GM10248 (cell line): ENCODE measurements at regions not wholly inside any gene's neighbourhood (a gene's known extent, or its start where the extent isn't known, plus 50 kb on each side); places are given as distances from the start of the nearest gene placed in this dataset.

Experiments
- CTCF ChIA-PET: fragments of 300-600 bp; sonication (Branson Sonifier 250); formaldehyde crosslinking; extraction: SDS; loops from one replicate; lab custom pipeline; 2021; ENCODE audit warnings: antibody characterized with exemption; lab: Yijun Ruan, JAX
- POLR2A ChIA-PET: fragments of 350-650 bp; sonication (Branson Sonifier 250); formaldehyde crosslinking; extraction: SDS; loops from one replicate; lab custom pipeline; 2020; ENCODE audit warnings: antibody characterized with exemption; lab: Yijun Ruan, JAX
- DNase-seq: peaks from one replicate; pipeline ENCODE4 v3.0.0; 2012; ENCODE audit errors: extremely low spot score
- TF ChIP-seq, protein P1 (sequence below): IDR thresholded peaks from 2 replicates; pipeline ENCODE4 v1.5.1; 2012; ENCODE audit warnings: mild to moderate bottlenecking, low read depth; ENCODE audit errors: extremely low read depth, missing control alignments, control extremely low read depth

- POLR2A ChIA-PET = no interaction called here
- DNase-seq = no peak
- TF ChIP-seq, protein P1, sequence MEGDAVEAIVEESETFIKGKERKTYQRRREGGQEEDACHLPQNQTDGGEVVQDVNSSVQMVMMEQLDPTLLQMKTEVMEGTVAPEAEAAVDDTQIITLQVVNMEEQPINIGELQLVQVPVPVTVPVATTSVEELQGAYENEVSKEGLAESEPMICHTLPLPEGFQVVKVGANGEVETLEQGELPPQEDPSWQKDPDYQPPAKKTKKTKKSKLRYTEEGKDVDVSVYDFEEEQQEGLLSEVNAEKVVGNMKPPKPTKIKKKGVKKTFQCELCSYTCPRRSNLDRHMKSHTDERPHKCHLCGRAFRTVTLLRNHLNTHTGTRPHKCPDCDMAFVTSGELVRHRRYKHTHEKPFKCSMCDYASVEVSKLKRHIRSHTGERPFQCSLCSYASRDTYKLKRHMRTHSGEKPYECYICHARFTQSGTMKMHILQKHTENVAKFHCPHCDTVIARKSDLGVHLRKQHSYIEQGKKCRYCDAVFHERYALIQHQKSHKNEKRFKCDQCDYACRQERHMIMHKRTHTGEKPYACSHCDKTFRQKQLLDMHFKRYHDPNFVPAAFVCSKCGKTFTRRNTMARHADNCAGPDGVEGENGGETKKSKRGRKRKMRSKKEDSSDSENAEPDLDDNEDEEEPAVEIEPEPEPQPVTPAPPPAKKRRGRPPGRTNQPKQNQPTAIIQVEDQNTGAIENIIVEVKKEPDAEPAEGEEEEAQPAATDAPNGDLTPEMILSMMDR = no peak
- CTCF ChIA-PET = interaction anchor here (0.7 to 1.7 kb wide), 2 partner anchors 11 to 224 kb away, joined by 3 read pairs; no protein-coding TSS in a partner anchor
Measured at GRCh38 chr6:54578261-54578660, 268.3 kb upstream of the FAM83B start.

GRCh38 chr6:54579011-54579410 is 267.6 kb upstream of the FAM83B start:
- DNase-seq = no peak
- ChIA-PET CTCF (interaction anchor here (0.7 to 1.7 kb wide), 5 partner anchors 9 to 225 kb away, joined by 3 to 4 read pairs (median 3); no protein-coding TSS in a partner anchor), POLR2A (no interaction called here)
- TF ChIP-seq, protein P1 = no peak

DNA sequence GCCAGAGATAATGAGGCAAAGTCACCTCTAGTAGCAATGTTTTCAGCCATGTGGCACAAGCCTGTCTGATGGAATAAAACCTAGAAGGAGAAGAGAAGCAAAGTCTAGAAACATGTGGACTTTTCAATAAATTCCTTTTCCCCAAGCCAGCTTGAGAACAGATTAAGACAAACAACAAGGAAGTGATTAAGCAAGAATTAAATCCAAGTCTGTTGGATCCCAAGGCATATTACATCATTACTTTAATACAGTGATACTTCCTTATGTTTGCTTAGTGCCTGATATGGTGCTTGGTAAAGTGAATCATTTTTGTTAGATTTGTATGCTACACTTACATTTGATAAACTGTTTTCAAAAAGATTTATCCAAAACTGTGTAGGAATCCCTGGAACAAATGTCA is 260.3 kb upstream of the FAM83B start:
- DNase-seq = no peak
- ChIA-PET POLR2A (no interaction called here), CTCF (no interaction called here)
- TF ChIP-seq, protein P1 = no peak

GRCh38 chr6:54587277-54587676 is 259.3 kb upstream of the FAM83B start:
- POLR2A ChIA-PET = no interaction called here
- TF ChIP-seq, protein P1 = no peak
- DNase-seq = no peak
- CTCF ChIA-PET = interaction anchor here (1.5 kb wide), 1 partner anchor 8 kb away, joined by 3 read pairs; no protein-coding TSS in a partner anchor

DNA sequence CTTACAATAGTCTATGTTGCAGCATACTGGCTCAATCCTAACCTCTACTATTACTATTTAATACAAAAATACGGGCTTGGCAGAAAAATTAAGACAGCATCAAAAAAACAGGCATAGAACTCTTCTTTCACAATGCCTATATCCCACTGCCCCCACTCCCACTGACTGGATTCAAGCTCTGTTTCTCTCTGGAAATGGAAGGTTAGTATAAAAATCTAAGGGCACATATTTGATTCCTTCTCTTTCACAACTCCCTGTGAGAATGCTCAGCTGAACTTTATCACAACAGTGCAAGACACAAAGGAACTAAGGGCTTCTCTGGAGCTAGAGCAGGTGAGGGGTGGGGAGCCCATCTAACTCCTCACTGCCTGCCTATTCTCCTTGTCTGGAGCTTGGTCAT is 258.4 kb upstream of the FAM83B start:
- ChIA-PET CTCF (interaction anchor here (1.3 to 1.5 kb wide), 2 partner anchors 9 to 27 kb away, joined by 3 read pairs; no protein-coding TSS in a partner anchor), POLR2A (no interaction called here)
- TF ChIP-seq, protein P1 = no peak
- DNase-seq = no peak

DNA sequence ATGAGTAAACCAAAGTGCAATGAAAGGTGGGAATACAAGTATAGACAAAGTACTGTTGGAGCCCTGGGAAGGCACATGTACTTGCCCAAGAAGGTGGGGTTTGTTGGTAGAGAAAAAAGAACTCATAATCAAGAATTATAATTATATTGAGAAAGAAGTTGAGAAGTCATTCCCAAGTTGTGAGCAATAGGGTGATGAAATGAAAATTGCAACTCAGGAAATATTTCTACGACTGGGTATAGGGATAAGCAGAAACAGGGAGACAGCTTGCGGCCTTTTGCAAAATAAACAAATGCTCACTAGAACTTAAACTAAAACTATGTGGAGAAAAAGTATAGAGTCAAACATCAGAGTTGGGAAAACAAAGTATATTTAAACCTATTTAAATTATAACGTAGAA is 250.7 kb upstream of the FAM83B start:
- POLR2A ChIA-PET = no interaction called here
- CTCF ChIA-PET = no interaction called here
- DNase-seq = no peak
- TF ChIP-seq, protein P1 = no peak
